Liver (tissue), 3 donors: ENCODE measurements at regions not wholly inside any gene's neighbourhood (a gene's known extent, or its start where the extent isn't known, plus 50 kb on each side); places are given as distances from the start of the nearest gene placed in this dataset.

Source experiments
- CTCF ChIP-seq: fragments of 150-350 bp; IDR thresholded peaks from 2 replicates; pipeline ENCODE4 v1.5.1; 2017; ENCODE audit warnings: improper control_type of control experiment, low read depth, low read length; ENCODE audit not compliant: missing input control
- FOXA1 ChIP-seq: IDR thresholded peaks from 2 replicates; pipeline ENCODE4 v1.6.1; 2016; ENCODE audit warnings: antibody characterized with exemption
- HNF4A ChIP-seq, 2 donors: conservative IDR thresholded peaks; 2 replicates each; pipeline ENCODE4 v1.6.1; 2016; ENCODE audit warnings: antibody characterized with exemption in 2 of 2, mild to moderate bottlenecking in 2 of 2
- HNF4G ChIP-seq: IDR thresholded peaks from 2 replicates; pipeline ENCODE4 v1.6.1; 2016; ENCODE audit warnings: antibody characterized with exemption
- MAX ChIP-seq: IDR thresholded peaks from 2 replicates; pipeline ENCODE4 v1.6.1; 2016; ENCODE audit warnings: antibody characterized with exemption
- SP1 ChIP-seq: IDR thresholded peaks from 2 replicates; pipeline ENCODE4 v1.6.1; 2018; ENCODE audit warnings: antibody characterized with exemption, mild to moderate bottlenecking
- TAF1 ChIP-seq: conservative IDR thresholded peaks from 2 replicates; pipeline ENCODE4 v1.6.1; 2016; ENCODE audit warnings: antibody characterized with exemption, mild to moderate bottlenecking
- YY1 ChIP-seq: IDR thresholded peaks from 2 replicates; pipeline ENCODE4 v1.6.1; 2016; ENCODE audit warnings: antibody characterized with exemption, mild to moderate bottlenecking
- ZBTB33 ChIP-seq: IDR thresholded peaks from 2 replicates; pipeline ENCODE4 v1.6.1; 2016; ENCODE audit warnings: antibody characterized with exemption
- donor health status: healthy.
- donor health status: healthy.

- TF ChIP-seq CTCF = no peak
- TF ChIP-seq ZBTB33 = no peak
- no peak for TF ChIP-seq HNF4G
- TF ChIP-seq FOXA1 = no peak
- no peak for TF ChIP-seq HNF4A (conservative IDR thresholded peaks at IDR 0.05)
- TF ChIP-seq MAX = no peak
- no peak for TF ChIP-seq TAF1
- no peak for TF ChIP-seq SP1
- TF ChIP-seq YY1 = no peak
These were observed 133.4 kb downstream of the RFLNA start for GRCh38 chr12:124428136-124428791.
